GM12878 (cell line): ENCODE measurements at regions not wholly inside any gene's neighbourhood (a gene's known extent, or its start where the extent isn't known, plus 50 kb on each side); places are given as distances from the start of the nearest gene placed in this dataset.

ENCODE experiments used
- ATAC-seq: fragments of 200-7000 bp; cut with Tn5 transposase; 3 replicates; pipeline ENCODE4 v1.9.1; 2020; ENCODE audit warnings: mild to moderate bottlenecking, moderate library complexity
- BruUV-seq: library from RNA; stranded (reverse); fragments of 400-500 nt; replicated peaks from 2 replicates; lab custom pipeline; 2021; lab: Mats Ljungman, UMichigan
- CTCF ChIA-PET: fragments of 300-600 bp; sonication (Branson Sonifier 250); formaldehyde crosslinking; extraction: SDS; loops from one replicate; lab custom pipeline; 2021; ENCODE audit warnings: inconsistent platforms; lab: Yijun Ruan, JAX
- POLR2A ChIA-PET: fragments of 350-600 bp; formaldehyde crosslinking; extraction: SDS; loops from one replicate; lab custom pipeline; 2021; ENCODE audit warnings: inconsistent platforms; lab: Charles Lee
- RAD21 ChIA-PET: fragments of 300-600 bp; sonication (Branson Sonifier 250); formaldehyde crosslinking; loops from one replicate; lab custom pipeline; 2023; ENCODE audit warnings: antibody characterized with exemption; ENCODE audit not compliant: unreplicated experiment; lab: Charles Lee
- SMC1A ChIA-PET: fragments of 300-600 bp; sonication (Branson Sonifier 250); formaldehyde crosslinking; loops from one replicate; lab custom pipeline; 2023; ENCODE audit not compliant: unreplicated experiment, uncharacterized antibody; lab: Charles Lee
- DNase-seq: peaks from one replicate; pipeline ENCODE4 v3.0.0-alpha.2; 2011; ENCODE audit warnings: low read depth, low spot score
- FAIRE-seq: peaks from 3 replicates; lab custom pipeline; 2011; peaks lifted over from hg19 to GRCh38; lab: Jason Lieb, UNC
- H2AFZ ChIP-seq: 2 replicates; pipeline ENCODE4 v1.6.0; 2011; ENCODE audit warnings: low read depth, low read length, control low read depth; ENCODE audit not compliant: control insufficient read depth
- H3K27ac ChIP-seq: 2 replicates; pipeline ENCODE4 v1.5.1; 2011; ENCODE audit warnings: control low read depth; ENCODE audit not compliant: control insufficient read depth, insufficient read depth
- H3K27me3 ChIP-seq, 2 experiments: replicated peaks in 1 of 2; 2 replicates each; pipeline versions ENCODE4 v1.6.0 to v1.6.1; 2011; ENCODE audit warnings: low read length in 1 of 2; ENCODE audit not compliant: control insufficient read depth in 2 of 2, insufficient read depth in 2 of 2
- H3K36me3 ChIP-seq, 2 experiments: 2 replicates each; pipeline ENCODE4 v1.5.1; 2011; ENCODE audit warnings: low read length in 1 of 2; ENCODE audit not compliant: control insufficient read depth in 2 of 2, insufficient read depth in 2 of 2
- H3K4me1 ChIP-seq: 2 replicates; pipeline ENCODE4 v1.6.1; 2011; ENCODE audit warnings: mild to moderate bottlenecking, low read length, moderate library complexity, mixed read lengths; ENCODE audit not compliant: control insufficient read depth, insufficient read depth
- H3K4me2 ChIP-seq: 2 replicates; pipeline ENCODE4 v1.6.0; 2011; ENCODE audit warnings: control low read depth; ENCODE audit not compliant: control insufficient read depth, insufficient read depth
- H3K4me3 ChIP-seq: fragments of 200-600 bp; sonication (generic); 2 replicates; pipeline ENCODE4 v1.5.1; 2016
- H3K79me2 ChIP-seq: 2 replicates; pipeline ENCODE4 v1.6.0; 2011; ENCODE audit warnings: low read length; ENCODE audit not compliant: control insufficient read depth, insufficient read depth
- H3K9ac ChIP-seq: 2 replicates; pipeline ENCODE4 v1.8.0; 2011; ENCODE audit warnings: low read length, control low read depth, mixed read lengths; ENCODE audit not compliant: control insufficient read depth, insufficient read depth
- H3K9me3 ChIP-seq: replicated peaks from 3 replicates; pipeline ENCODE4 v1.5.1; 2011; ENCODE audit warnings: mild to moderate bottlenecking, low read length; ENCODE audit not compliant: control insufficient read depth, insufficient read depth
- H4K20me1 ChIP-seq: 2 replicates; pipeline ENCODE4 v1.6.0; 2011; ENCODE audit not compliant: control insufficient read depth, insufficient read depth
- ASH2L ChIP-seq: fragments of 300-600, 200-600 bp; sonication (generic); IDR thresholded peaks from 2 replicates; pipeline ENCODE4 v1.6.1; 2017; ENCODE audit warnings: low read depth, mild to moderate bottlenecking, borderline replicate concordance
- BHLHE40 ChIP-seq, 2 experiments: fragments of 450-650 bp in 1 of 2; IDR thresholded peaks; 2 replicates each; pipeline ENCODE4 v1.6.1; 2011 to 2017; ENCODE audit warnings: low read depth in 2 of 2, borderline replicate concordance in 1 of 2, improper control_type of control experiment in 1 of 2, low read length in 1 of 2, mild to moderate bottlenecking in 1 of 2
- CEBPB ChIP-seq, 2 experiments: fragments of 150-350 bp in 1 of 2; IDR thresholded peaks; 2 replicates each; pipeline ENCODE4 v1.6.1; 2012 to 2014; ENCODE audit warnings: low read depth in 2 of 2, low read length in 2 of 2, borderline replicate concordance in 1 of 2, inconsistent platforms in 1 of 2
- DPF2 ChIP-seq: fragments of 450-650 bp; IDR thresholded peaks from 2 replicates; pipeline ENCODE4 v1.6.1; 2017; ENCODE audit warnings: mild to moderate bottlenecking
- IKZF1 ChIP-seq: fragments of 450-650 bp; conservative IDR thresholded peaks from 2 replicates; pipeline ENCODE4 v1.6.1; 2017; ENCODE audit warnings: antibody characterized with exemption, mild to moderate bottlenecking
- KDM1A ChIP-seq: fragments of 200-600 bp; sonication (generic); IDR thresholded peaks from 2 replicates; pipeline ENCODE4 v1.6.1; 2016; ENCODE audit warnings: borderline replicate concordance
- MEF2B ChIP-seq: fragments of 450-650 bp; IDR thresholded peaks from 2 replicates; pipeline ENCODE4 v1.6.1; 2018; ENCODE audit warnings: mild to moderate bottlenecking, moderate library complexity; ENCODE audit not compliant: partially characterized antibody, poor library complexity, severe bottlenecking
- PKNOX1 ChIP-seq: fragments of 450-650 bp; IDR thresholded peaks from 2 replicates; pipeline ENCODE4 v1.6.1; 2016; ENCODE audit warnings: mild to moderate bottlenecking
- RELA ChIP-seq: fragments of 450-650 bp; IDR thresholded peaks from 2 replicates; pipeline ENCODE4 v1.8.0; 2014; ENCODE audit warnings: borderline replicate concordance; ENCODE audit not compliant: partially characterized antibody
- RFX5 ChIP-seq: IDR thresholded peaks from 2 replicates; pipeline ENCODE4 v1.6.1; 2011; ENCODE audit warnings: low read depth, low read length, improper control_type of control experiment
- SMAD1 ChIP-seq: fragments of 450-650 bp; IDR thresholded peaks from 2 replicates; pipeline ENCODE4 v1.6.1; 2018; ENCODE audit warnings: mild to moderate bottlenecking, low read depth; ENCODE audit not compliant: partially characterized antibody
- TARDBP ChIP-seq: IDR thresholded peaks from 2 replicates; pipeline ENCODE4 v1.6.1; 2016; ENCODE audit warnings: borderline replicate concordance
- WGBS: methylation state at CpG from one replicate; pipeline ENCODE4 v1.1.6; 2016; ENCODE audit warnings: low lambda C conversion rate; ENCODE audit not compliant: insufficient replicate concordance, insufficient coverage; ENCODE audit errors: missing lambda C conversion rate; 5-methylcytosine and 5-hydroxymethylcytosine counted together
- in situ Hi-C: fragments of 300-500 bp; cut with MboI; formaldehyde crosslinking; loops from 9 replicates; pipeline ENCODE4 v1.14.3; 2018; ENCODE audit warnings: mixed read lengths
- intact Hi-C: fragments of 100-400 bp; cut with micrococcal nuclease; formaldehyde crosslinking; loops from one replicate; pipeline ENCODE4 v1.14.2; 2022; ENCODE audit not compliant: unreplicated experiment
- TF ChIP-seq, protein P1 (sequence below): fragments of 450-650 bp; IDR thresholded peaks from 2 replicates; pipeline ENCODE4 v1.6.1; 2016; ENCODE audit warnings: mild to moderate bottlenecking

DNA sequence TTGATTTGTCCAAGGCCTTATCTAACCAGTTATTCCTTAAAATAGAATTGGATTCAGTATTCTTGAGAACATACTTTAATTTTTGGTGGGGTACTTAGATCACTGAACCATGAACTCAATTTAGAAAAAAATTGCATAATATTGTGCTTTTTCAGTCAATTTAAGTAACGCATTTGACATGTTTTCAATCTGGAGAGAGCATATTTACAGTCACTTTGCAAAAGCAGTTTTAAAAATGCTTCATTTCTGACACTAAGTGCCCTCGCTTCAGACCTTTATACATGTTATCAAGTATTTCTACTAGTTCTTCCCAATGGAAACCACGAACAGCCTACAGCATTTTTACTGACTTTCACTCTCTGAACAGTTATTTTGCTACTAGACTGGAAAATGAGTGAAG lies 257.1 kb upstream of the NDST4 start:
- no TSS peak for BruUV-seq
- DNase-seq (no peak), FAIRE-seq (no peak), ATAC-seq (no peak)
- H3K9me3 ChIP-seq: no peaks in the 10 kb centered on the region; the same call in 2 of the 3 replicates
- no peak overlapping the region for H3K4me3 ChIP-seq
- no peaks in the 10 kb centered on the region for H3K27me3 ChIP-seq
- H3K9ac ChIP-seq: no peak overlapping the region
- no peak overlapping the region for H3K4me2 ChIP-seq
- no peak overlapping the region for H2AFZ ChIP-seq
- no peak overlapping the region for H3K27ac ChIP-seq
- H4K20me1 ChIP-seq: no peaks in the 10 kb centered on the region
- H3K79me2 ChIP-seq: no peaks in the 10 kb centered on the region
- intact Hi-C loops (no loop called here), in situ Hi-C loops (no loop called here)
- SMC1A ChIA-PET: no interaction called here
- POLR2A ChIA-PET: no interaction called here
- no peak for TF ChIP-seq SMAD1
- TF ChIP-seq KDM1A: no peak
- TF ChIP-seq CEBPB (IDR thresholded peaks at IDR 0.05; ENCODE audit: borderline replicate concordance in 1 of 2, low read depth in 2 of 2, low read length in 2 of 2): no peak
- TF ChIP-seq RELA: no peak
- TF ChIP-seq TARDBP: no peak
- TF ChIP-seq MEF2B: no peak
- no peaks in the 10 kb centered on the region for H3K36me3 ChIP-seq
- 0% methylated on average over 3 of the region's 3 CpGs for WGBS
- RAD21 ChIA-PET: no interaction called here
- H3K4me1 ChIP-seq: no peaks in the 10 kb centered on the region
- CTCF ChIA-PET: no interaction called here

DNA sequence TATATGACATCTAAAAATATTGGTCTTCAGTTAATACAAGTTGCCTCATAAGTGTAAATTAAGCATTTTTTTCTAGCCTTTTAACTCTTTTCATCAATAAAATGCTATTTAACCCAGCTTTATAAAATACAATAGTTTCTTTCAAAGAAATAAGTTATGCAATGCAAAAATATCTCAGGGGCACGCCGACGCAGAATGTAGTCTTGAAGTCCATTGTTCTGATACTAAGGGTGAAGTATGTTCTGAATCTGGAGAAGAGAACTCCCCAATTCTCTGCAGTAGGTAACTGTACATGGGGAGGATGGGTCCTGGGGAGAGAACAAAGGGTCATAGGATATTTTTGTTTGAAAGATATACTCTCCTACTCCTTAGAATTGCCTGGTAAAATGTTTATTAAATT lies 256.6 kb upstream of the NDST4 start:
- H3K27ac ChIP-seq: no peak overlapping the region

More for the DNA sequence above, 256.6 kb upstream of the NDST4 start:
- in situ Hi-C loops: no loop called here
- Histone ChIP-seq H3K9me3 (no peaks in the 10 kb centered on the region; the same call in 2 of the 3 replicates), H2AFZ (no peak overlapping the region), H3K36me3 (no peaks in the 10 kb centered on the region), H3K79me2 (no peaks in the 10 kb centered on the region), H3K27me3 (no peaks in the 10 kb centered on the region), H3K9ac (no peak overlapping the region), H3K4me2 (no peak overlapping the region), H3K4me1 (no peaks in the 10 kb centered on the region), H3K4me3 (no peak overlapping the region), H4K20me1 (no peaks in the 10 kb centered on the region)
- ChIA-PET SMC1A (no interaction called here), RAD21 (no interaction called here), CTCF (no interaction called here), POLR2A (no interaction called here)
- no peak for DNase-seq
- TF ChIP-seq ASH2L: no peak
- TF ChIP-seq RFX5: no peak
- TF ChIP-seq DPF2: no peak
- TF ChIP-seq, protein P1, sequence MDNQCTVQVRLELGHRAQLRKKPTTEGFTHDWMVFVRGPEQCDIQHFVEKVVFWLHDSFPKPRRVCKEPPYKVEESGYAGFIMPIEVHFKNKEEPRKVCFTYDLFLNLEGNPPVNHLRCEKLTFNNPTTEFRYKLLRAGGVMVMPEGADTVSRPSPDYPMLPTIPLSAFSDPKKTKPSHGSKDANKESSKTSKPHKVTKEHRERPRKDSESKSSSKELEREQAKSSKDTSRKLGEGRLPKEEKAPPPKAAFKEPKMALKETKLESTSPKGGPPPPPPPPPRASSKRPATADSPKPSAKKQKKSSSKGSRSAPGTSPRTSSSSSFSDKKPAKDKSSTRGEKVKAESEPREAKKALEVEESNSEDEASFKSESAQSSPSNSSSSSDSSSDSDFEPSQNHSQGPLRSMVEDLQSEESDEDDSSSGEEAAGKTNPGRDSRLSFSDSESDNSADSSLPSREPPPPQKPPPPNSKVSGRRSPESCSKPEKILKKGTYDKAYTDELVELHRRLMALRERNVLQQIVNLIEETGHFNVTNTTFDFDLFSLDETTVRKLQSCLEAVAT: no peak
- TF ChIP-seq BHLHE40 (IDR thresholded peaks at IDR 0.05; ENCODE audit: borderline replicate concordance in 1 of 2, low read depth in 2 of 2, low read length in 1 of 2): no peak
- no peak for TF ChIP-seq IKZF1
- no peak for TF ChIP-seq PKNOX1
- ATAC-seq: no peak
- intact Hi-C loops: no loop called here
- BruUV-seq: no TSS peak
- FAIRE-seq: no peak
- WGBS: 77% methylated on average over 3 of the region's 3 CpGs
